Testis (tissue), 2 donors: ENCODE measurements at regions not wholly inside any gene's neighbourhood (a gene's known extent, or its start where the extent isn't known, plus 50 kb on each side); places are given as distances from the start of the nearest gene placed in this dataset.
"Not testable (repeated sequence)": the region's sequence is repeated elsewhere in the genome, so short reads cannot be mapped to it uniquely, and the experiment has no call there.

Source experiments
- DNase-seq: peaks from one replicate; pipeline ENCODE4 v3.0.0-alpha.2; 2019
- H3K27ac ChIP-seq, 2 donors: fragments of 200-600 bp; sonication (generic); one replicate each; pipeline ENCODE4 v1.5.1; 2019
- H3K27me3 ChIP-seq: fragments of 200-600 bp; sonication (generic); one replicate; pipeline ENCODE4 v1.5.1; 2019
- H3K36me3 ChIP-seq: fragments of 200-600 bp; sonication (generic); one replicate; pipeline ENCODE4 v1.5.1; 2017; ENCODE audit warnings: low read depth; ENCODE audit errors: missing control alignments
- H3K4me1 ChIP-seq: fragments of 200-600 bp; sonication (generic); one replicate; pipeline ENCODE4 v1.5.1; 2019
- H3K4me3 ChIP-seq, 2 donors: fragments of 200-600 bp; sonication (generic); one replicate each; pipeline ENCODE4 v1.5.1; 2017 to 2019
- H3K9me3 ChIP-seq: fragments of 200-600 bp; sonication (generic); one replicate; pipeline ENCODE4 v1.5.1; 2017
- POLR2A ChIP-seq: fragments of 450-650 bp; IDR thresholded peaks from one replicate; pipeline ENCODE4 v1.6.1; 2017; ENCODE audit warnings: antibody characterized with exemption, mild to moderate bottlenecking, moderate library complexity
- WGBS, 2 donors: methylation state at CpG; one replicate each; pipeline ENCODE4 v1.1.5; 2018; 5-methylcytosine and 5-hydroxymethylcytosine counted together
- intact Hi-C: fragments of 100-400 bp; cut with DNase I; formaldehyde crosslinking; loops from one replicate; pipeline ENCODE4 v1.15.1; 2023; ENCODE audit warnings: low total_unique reads
- TF ChIP-seq, protein P1 (sequence below), 3 experiments: fragments of 450-650 bp in 2 of 3; fragments of 200-600 bp in 1 of 3; sonication (generic) in 1 of 3; IDR thresholded peaks; one replicate each; pipeline ENCODE4 v1.5.1; 2016 to 2019; ENCODE audit warnings: antibody characterized with exemption in 3 of 3, mild to moderate bottlenecking in 2 of 3, moderate library complexity in 1 of 3

DNA sequence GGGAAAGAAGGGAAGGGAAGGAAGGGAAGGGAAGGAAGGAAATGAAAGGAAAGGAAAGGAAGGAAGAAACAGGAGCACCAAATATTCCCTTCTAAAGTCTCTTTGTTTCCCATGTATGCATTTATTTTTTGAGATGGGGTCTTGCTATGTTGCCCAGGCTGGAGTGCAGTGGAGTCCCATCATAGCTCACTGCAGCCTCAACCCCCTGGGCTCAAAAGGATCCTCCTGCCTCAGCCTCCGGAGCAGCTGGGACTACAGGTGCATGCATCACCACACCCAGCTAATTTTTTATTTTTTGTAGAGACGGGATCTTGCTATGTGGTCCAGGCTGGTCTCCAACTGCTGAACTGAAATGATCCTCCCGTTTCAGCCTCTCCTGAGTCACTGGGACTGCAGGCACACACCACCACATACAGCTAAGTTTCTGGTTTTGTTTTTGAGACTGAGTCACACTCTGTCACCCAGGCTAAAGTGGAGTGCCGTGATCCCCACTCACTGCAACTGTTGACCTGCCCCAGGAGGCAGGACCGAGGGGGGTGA lies 102.8 kb downstream of the CRLF2 start:
- H3K9me3 ChIP-seq, result no peaks in the 10 kb centered on the region
- H3K27ac ChIP-seq, result no peak overlapping the region
- 83 to 84% methylated on average over 5 of the region's 5 CpGs for WGBS, 2 donors
- no peaks in the 10 kb centered on the region for H3K4me1 ChIP-seq
- no peak for TF ChIP-seq POLR2A
- TF ChIP-seq, protein P1, sequence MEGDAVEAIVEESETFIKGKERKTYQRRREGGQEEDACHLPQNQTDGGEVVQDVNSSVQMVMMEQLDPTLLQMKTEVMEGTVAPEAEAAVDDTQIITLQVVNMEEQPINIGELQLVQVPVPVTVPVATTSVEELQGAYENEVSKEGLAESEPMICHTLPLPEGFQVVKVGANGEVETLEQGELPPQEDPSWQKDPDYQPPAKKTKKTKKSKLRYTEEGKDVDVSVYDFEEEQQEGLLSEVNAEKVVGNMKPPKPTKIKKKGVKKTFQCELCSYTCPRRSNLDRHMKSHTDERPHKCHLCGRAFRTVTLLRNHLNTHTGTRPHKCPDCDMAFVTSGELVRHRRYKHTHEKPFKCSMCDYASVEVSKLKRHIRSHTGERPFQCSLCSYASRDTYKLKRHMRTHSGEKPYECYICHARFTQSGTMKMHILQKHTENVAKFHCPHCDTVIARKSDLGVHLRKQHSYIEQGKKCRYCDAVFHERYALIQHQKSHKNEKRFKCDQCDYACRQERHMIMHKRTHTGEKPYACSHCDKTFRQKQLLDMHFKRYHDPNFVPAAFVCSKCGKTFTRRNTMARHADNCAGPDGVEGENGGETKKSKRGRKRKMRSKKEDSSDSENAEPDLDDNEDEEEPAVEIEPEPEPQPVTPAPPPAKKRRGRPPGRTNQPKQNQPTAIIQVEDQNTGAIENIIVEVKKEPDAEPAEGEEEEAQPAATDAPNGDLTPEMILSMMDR (IDR thresholded peaks at IDR 0.05), result no peak
- no peak overlapping the region for H3K4me3 ChIP-seq
- intact Hi-C loops, result no loop called here
- H3K27me3 ChIP-seq, result no peaks in the 10 kb centered on the region
- no peak for DNase-seq
- no peaks in the 10 kb centered on the region for H3K36me3 ChIP-seq

DNA sequence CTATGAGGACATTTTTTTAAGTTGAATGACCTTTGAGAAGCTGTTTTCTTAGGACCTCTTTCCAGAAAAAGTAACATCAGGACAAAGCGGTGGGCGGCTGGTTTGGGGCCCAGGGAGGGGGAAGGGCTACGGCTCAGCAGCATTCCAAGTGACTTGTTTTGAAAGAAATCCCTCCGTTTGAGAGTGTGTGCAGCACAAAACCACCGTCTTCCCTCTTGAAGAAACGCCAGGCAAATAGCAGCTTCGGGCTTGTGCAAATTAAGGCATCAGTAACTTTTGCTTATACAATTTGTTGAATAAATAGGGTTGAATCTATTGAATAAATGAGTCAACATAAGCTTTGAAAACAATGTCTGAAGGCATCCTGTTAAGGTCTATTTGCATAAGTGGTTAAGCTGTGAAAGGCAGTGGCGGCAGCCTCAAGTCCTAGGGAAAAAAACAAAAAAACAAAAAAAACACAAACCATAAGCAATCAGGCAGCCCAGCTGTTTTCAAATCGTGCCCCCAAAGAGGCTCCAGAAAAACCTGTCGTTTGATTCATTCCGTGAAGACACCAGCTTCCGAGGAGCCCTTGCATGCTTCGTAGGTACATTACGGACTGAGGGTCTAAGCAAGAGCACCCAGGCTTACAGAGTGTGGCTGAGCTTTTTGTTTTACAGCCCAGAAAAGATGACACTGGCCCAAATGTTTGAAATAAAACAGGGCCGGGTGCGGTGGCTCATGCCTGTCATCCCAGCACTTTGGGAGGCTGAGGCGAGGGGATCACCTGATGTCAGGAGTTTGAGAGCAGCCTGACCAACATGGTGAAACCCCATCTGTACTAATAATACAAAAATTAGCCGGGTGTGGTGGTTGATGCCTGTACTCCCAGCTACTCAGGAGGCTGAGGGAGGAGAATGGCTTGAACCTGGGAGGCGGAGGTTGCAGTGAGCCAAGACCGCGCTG lies 103.7 kb downstream of the CRLF2 start:
- intact Hi-C loops, result no loop called here
- Histone ChIP-seq H3K36me3 (no peaks in the 10 kb centered on the region), H3K27ac (no peak overlapping the region), H3K4me1 (no peaks in the 10 kb centered on the region), H3K4me3 (no peak overlapping the region), H3K27me3 (no peaks in the 10 kb centered on the region), H3K9me3 (no peaks in the 10 kb centered on the region)
- no peak for DNase-seq
- 31 to 32% methylated on average over 21 of the region's 21 CpGs for WGBS, 2 donors
- TF ChIP-seq, protein P1 (IDR thresholded peaks at IDR 0.05), result no peak
- TF ChIP-seq POLR2A, result no peak

DNA sequence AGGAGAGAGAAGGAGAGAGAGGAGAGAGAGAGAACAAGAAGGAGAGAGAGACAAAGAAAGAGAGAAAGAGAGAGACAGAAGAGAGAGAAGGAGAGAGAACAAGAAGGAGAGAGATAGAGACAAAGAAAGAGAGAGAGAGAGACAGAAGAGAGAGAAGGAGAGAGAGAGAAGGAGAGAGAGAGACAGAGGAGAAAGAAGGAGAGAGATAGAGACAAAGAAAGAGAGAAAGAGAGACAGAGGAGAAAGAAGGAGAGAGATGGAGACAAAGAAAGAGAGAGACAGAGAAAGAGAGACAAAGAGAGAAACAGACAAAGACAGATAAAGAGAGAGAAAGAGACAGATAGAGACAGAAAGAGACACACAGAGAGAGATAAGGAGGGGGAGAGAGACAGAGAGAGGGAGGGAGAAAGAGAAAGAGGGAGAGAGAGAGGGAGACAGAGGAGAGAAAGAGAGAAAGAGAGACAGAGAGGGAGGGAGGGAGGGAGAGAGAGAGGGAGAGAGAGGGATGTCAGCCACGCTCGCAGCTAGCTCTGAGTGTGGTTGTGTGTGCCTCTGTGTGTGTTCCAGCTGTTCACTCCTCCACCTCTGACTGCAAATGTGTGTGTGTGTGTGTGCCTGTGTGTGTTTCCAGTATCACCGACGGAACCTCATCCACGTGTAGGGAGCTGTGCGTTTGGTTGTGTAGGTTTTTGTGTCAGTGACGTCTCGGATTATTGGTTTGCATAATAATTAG lies 105.8 kb downstream of the CRLF2 start:
- no peaks in the 10 kb centered on the region for H3K36me3 ChIP-seq
- no peaks in the 10 kb centered on the region for H3K9me3 ChIP-seq
- intact Hi-C loops, result no loop called here
- DNase-seq, result no peak
- 36 to 43% methylated on average over 8 of the region's 8 CpGs for whole genome bisulfite sequencing, 2 donors
- H3K27me3 ChIP-seq, result no peaks in the 10 kb centered on the region
- no peak for TF ChIP-seq POLR2A
- TF ChIP-seq, protein P1 (IDR thresholded peaks at IDR 0.05), result no peak
- H3K4me1 ChIP-seq, result no peaks in the 10 kb centered on the region
- no peak overlapping the region for H3K4me3 ChIP-seq
- no peak overlapping the region for H3K27ac ChIP-seq

DNA sequence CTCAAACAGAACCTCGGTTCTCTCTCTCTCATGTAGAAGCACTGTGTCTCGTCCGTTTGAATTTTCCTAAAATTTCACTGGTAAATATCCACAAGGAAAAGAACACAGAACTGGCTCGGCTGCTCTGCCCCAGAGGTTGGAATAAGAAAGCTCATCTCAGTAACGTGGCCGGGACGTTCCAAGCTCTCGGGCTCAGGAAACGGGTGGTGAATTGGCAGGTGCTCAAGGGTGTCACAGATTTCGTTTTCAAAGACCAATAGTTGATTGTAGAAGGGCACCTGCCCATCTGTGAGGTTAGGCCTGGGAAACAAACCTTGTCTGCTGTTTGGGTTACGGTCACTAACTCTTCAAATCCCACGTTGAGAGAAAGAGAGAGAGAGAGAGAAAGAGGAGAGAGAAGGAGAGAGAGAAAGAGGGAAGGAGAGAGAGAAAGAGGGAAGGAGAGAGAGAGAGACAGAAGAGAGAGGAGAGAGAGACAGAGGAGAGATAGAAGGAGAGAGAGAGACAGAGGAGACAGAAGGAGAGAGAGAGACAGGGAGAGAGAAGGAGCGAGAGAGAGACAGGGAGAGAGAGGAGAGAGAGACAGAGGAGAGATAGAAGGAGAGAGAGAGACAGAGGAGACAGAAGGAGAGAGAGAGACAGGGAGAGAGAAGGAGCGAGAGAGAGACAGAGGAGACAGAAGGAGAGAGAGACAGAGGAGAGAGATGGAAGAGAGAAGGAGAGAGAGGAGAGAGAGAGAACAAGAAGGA lies 106.6 kb downstream of the CRLF2 start:
- Histone ChIP-seq H3K4me3 (no peak overlapping the region), H3K27ac (no peak overlapping the region), H3K9me3 (no peaks in the 10 kb centered on the region), H3K36me3 (no peaks in the 10 kb centered on the region), H3K27me3 (no peaks in the 10 kb centered on the region), H3K4me1 (no peaks in the 10 kb centered on the region)
- TF ChIP-seq, protein P1 (IDR thresholded peaks at IDR 0.05), result no peak
- TF ChIP-seq POLR2A, result no peak
- no peak for DNase-seq
- 57 to 62% methylated on average over 14 of the region's 14 CpGs for WGBS, 2 donors
- intact Hi-C loops, result no loop called here

DNA sequence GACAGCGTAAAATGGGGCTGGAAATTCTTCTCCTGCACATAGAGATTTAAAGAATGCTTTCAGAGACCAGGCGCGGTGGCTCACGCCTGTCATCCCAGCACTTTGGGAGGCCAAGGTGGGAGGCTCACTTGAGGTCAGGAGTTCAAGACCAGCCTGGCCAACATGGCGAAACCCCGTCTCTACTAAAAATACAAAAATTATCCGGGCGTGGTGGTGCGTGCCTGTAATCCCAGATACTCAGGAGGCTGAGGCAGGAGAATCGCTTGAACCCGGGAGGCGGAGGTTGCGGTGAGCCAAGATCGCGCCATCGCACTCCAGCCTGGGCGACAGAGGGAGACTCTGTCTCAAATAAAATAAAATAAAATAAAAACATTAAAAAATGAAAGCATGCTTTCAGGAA lies 107.4 kb downstream of the CRLF2 start:
- H3K4me3 ChIP-seq, H3K27ac ChIP-seq, intact Hi-C loops, H3K36me3 ChIP-seq, H3K27me3 ChIP-seq, H3K9me3 ChIP-seq, H3K4me1 ChIP-seq, DNase-seq: not testable (repeated sequence)
- WGBS, 2 donors, result 92 to 93% methylated on average over 17 of the region's 17 CpGs
